HG03354 (cell line): ENCODE measurements at regions not wholly inside any gene's neighbourhood (a gene's known extent, or its start where the extent isn't known, plus 50 kb on each side); places are given as distances from the start of the nearest gene placed in this dataset.

Experiments
- ATAC-seq: cut with Tn5 transposase; IDR thresholded peaks from one replicate; pipeline ENCODE4 v1.9.1; 2021; ENCODE audit warnings: mild to moderate bottlenecking; ENCODE audit not compliant: unreplicated experiment, poor library complexity, severe bottlenecking

DNA sequence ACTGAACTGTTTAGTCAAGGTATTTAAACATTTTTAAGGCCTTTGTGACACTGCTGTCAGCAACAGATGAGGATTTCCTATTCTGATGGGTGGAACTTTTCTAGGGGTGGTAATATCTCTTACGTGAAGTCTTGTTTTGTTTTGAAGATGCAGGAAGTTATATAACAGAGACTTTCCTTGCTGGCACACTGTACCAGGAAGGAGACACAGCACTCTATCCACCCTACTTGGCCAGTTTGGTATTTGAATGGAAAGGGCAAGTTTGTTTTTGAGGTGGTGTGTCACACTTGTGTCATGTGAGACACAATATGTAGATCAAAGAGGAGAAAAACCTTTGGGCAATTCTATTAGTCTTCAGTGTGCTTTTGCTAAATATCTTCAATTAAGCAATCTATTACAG lies 51.6 kb upstream of the SRP54 start:
- ATAC-seq, result peak; percentile 50

DNA sequence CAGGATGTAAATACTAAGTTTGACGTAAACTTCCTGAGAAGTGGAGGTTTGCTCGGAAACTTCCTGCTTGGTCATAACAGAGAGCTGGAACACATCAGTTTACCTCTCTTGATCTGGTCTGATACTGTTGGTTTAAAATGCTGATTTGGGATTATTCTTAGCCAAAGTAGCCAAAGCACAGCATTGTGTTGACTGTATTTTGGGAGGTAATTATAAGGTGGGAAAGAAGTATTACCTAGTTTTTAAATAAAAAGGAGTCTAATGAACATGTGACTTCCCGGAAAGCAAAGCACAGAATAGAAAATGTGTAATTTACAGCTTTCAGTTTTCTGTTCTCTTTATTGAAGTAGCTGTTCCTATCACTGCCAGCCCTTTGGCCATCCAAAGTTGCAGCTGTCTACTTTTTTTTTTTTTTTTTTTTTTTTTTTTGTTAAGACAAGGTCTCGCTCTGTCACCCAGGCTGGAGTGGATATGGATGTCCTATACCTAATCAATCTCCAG lies 52.2 kb upstream of the SRP54 start:
- peak; percentile 84 for ATAC-seq

GRCh38 chr14:34926552-34926951 lies 51.4 kb upstream of the BAZ1A start:
- no peak for ATAC-seq
